SK-N-SH (cell line): ENCODE measurements at regions not wholly inside any gene's neighbourhood (a gene's known extent, or its start where the extent isn't known, plus 50 kb on each side); places are given as distances from the start of the nearest gene placed in this dataset.

ENCODE experiments used
- CTCF ChIA-PET: fragments of 300-600, 350-600 bp; formaldehyde crosslinking; extraction: SDS; loops from one replicate; lab custom pipeline; 2021; lab: Yijun Ruan, JAX
- POLR2A ChIA-PET: fragments of 350-600 bp; sonication (Branson Sonifier 250); formaldehyde crosslinking; extraction: SDS; loops from one replicate; lab custom pipeline; 2020; ENCODE audit warnings: antibody characterized with exemption, inconsistent platforms; lab: Yijun Ruan, JAX
- DNase-seq: peaks from one replicate; pipeline ENCODE4 v3.0.0; 2012
- H2AFZ ChIP-seq: fragments of 200-600 bp; sonication (generic); 2 replicates; pipeline ENCODE4 v1.8.1; 2016; ENCODE audit warnings: antibody characterized with exemption, mild to moderate bottlenecking, low read depth
- H3F3A ChIP-seq: fragments of 200-600 bp; sonication (generic); replicated peaks from 2 replicates; pipeline ENCODE3; 2016; ENCODE audit warnings: antibody characterized with exemption, mild to moderate bottlenecking; ENCODE audit not compliant: insufficient read depth
- H3K27ac ChIP-seq, 2 experiments: fragments of 200-500 bp in 1 of 2; fragments of 200-600 bp in 1 of 2; sonication (Bioruptor generic) in 1 of 2; sonication (generic), shearing (Covaris generic) in 1 of 2; 2 replicates each; pipeline versions ENCODE4 v1.5.1 to v1.6.1; 2014 to 2016; ENCODE audit warnings: low read depth in 2 of 2, inconsistent platforms in 1 of 2, low read length in 1 of 2, mild to moderate bottlenecking in 1 of 2, mixed read lengths in 1 of 2
- H3K27me3 ChIP-seq: fragments of 200-600 bp; sonication (generic), shearing (Covaris generic); 2 replicates; pipeline ENCODE4 v1.6.1; 2016; ENCODE audit warnings: mixed run types; ENCODE audit not compliant: insufficient read depth
- H3K36me3 ChIP-seq, 2 experiments: fragments of 200-500 bp in 1 of 2; fragments of 200-600 bp in 1 of 2; sonication (Bioruptor generic) in 1 of 2; sonication (generic) in 1 of 2; replicated peaks in 1 of 2; 2 replicates each; pipeline versions ENCODE3 to v1.5.1; 2014 to 2016; ENCODE audit warnings: low read length in 1 of 2, mild to moderate bottlenecking in 1 of 2; ENCODE audit not compliant: insufficient read depth in 2 of 2, control insufficient read depth in 1 of 2
- H3K4me1 ChIP-seq, 2 experiments: fragments of 200-500 bp in 1 of 2; fragments of 200-600 bp in 1 of 2; sonication (Bioruptor generic) in 1 of 2; sonication (generic), shearing (Covaris generic) in 1 of 2; 2 replicates each; pipeline versions ENCODE4 v1.5.1 to v1.6.1; 2014 to 2016; ENCODE audit warnings: low read depth in 1 of 2, low read length in 1 of 2, mixed run types in 1 of 2; ENCODE audit not compliant: insufficient read depth in 2 of 2, control insufficient read depth in 1 of 2
- H3K4me2 ChIP-seq: fragments of 200-600 bp; sonication (generic), shearing (Covaris generic); 2 replicates; pipeline ENCODE4 v1.6.1; 2017; ENCODE audit warnings: mixed run types
- H3K4me3 ChIP-seq, 2 experiments: fragments of 200-500 bp in 1 of 2; fragments of 200-600 bp in 1 of 2; sonication (Bioruptor generic) in 1 of 2; sonication (generic), shearing (Covaris generic) in 1 of 2; 2 replicates each; pipeline versions ENCODE4 v1.5.1 to v1.8.1; 2014 to 2016; ENCODE audit warnings: low read depth in 2 of 2, inconsistent platforms in 1 of 2, low read length in 1 of 2, mild to moderate bottlenecking in 1 of 2, mixed read lengths in 1 of 2, moderate library complexity in 1 of 2
- H3K79me2 ChIP-seq: fragments of 200-600 bp; sonication (generic); 2 replicates; pipeline ENCODE4 v1.8.1; 2017; ENCODE audit warnings: mild to moderate bottlenecking; ENCODE audit not compliant: insufficient read depth
- H3K9ac ChIP-seq: fragments of 200-600 bp; sonication (generic); 2 replicates; pipeline ENCODE4 v1.6.1; 2017; ENCODE audit warnings: mixed run types
- H3K9me2 ChIP-seq: fragments of 200-600 bp; sonication (generic); 2 replicates; pipeline ENCODE4 v1.6.1; 2017; ENCODE audit warnings: mixed run types
- H3K9me3 ChIP-seq: fragments of 200-600 bp; sonication (generic); 2 replicates; pipeline ENCODE4 v1.6.1; 2017; ENCODE audit warnings: mixed run types, mild to moderate bottlenecking, moderate library complexity
- H4K20me1 ChIP-seq: fragments of 200-600 bp; sonication (generic); 2 replicates; pipeline ENCODE4 v1.6.1; 2017; ENCODE audit warnings: mild to moderate bottlenecking, mixed run types; ENCODE audit not compliant: insufficient read depth
- CHD2 ChIP-seq: fragments of 150-350 bp; IDR thresholded peaks from 2 replicates; pipeline ENCODE4 v1.6.1; 2018; ENCODE audit warnings: low read length; ENCODE audit not compliant: partially characterized antibody
- ELF1 ChIP-seq: IDR thresholded peaks from 2 replicates; pipeline ENCODE4 v1.4.0; 2012
- MEF2A ChIP-seq: IDR thresholded peaks from 2 replicates; pipeline ENCODE4 v1.4.0; 2012; ENCODE audit warnings: low read depth, borderline replicate concordance
- MXI1 ChIP-seq: IDR thresholded peaks from 2 replicates; pipeline ENCODE4 v1.6.1; 2012; ENCODE audit warnings: mild to moderate bottlenecking, low read depth, low read length, improper control_type of control experiment
- NFIC ChIP-seq: IDR thresholded peaks from 2 replicates; pipeline ENCODE4 v1.4.0; 2012; ENCODE audit warnings: borderline replicate concordance
- NRF1 ChIP-seq: IDR thresholded peaks from 2 replicates; pipeline ENCODE4 v1.6.1; 2012; ENCODE audit warnings: low read depth, mild to moderate bottlenecking, low read length
- POLR2AphosphoS5 ChIP-seq: IDR thresholded peaks from 2 replicates; pipeline ENCODE4 v1.6.1; 2012; ENCODE audit warnings: low read depth, low read length
- RAD21 ChIP-seq: IDR thresholded peaks from 2 replicates; pipeline ENCODE4 v1.6.1; 2012; ENCODE audit warnings: mild to moderate bottlenecking, low read length
- RCOR1 ChIP-seq: fragments of 150-350 bp; IDR thresholded peaks from 2 replicates; pipeline ENCODE4 v1.6.1; 2017; ENCODE audit warnings: antibody characterized with exemption, low read length
- REST ChIP-seq: IDR thresholded peaks from 2 replicates; pipeline ENCODE4 v1.6.1; 2012; ENCODE audit warnings: mild to moderate bottlenecking, low read depth, low read length, moderate library complexity
- SIN3A ChIP-seq: IDR thresholded peaks from 2 replicates; pipeline ENCODE4 v1.6.1; 2012; ENCODE audit warnings: low read depth, mild to moderate bottlenecking, low read length, moderate library complexity, borderline replicate concordance
- WGBS: methylation state at CpG from one replicate; pipeline ENCODE4 v1.1.6; 2017; ENCODE audit warnings: low lambda C conversion rate; 5-methylcytosine and 5-hydroxymethylcytosine counted together
- TF ChIP-seq, protein P1 (sequence below): IDR thresholded peaks from 2 replicates; pipeline ENCODE4 v1.4.0; 2012; ENCODE audit warnings: low read depth
- TF ChIP-seq, protein P2 (sequence below): fragments of 150-350 bp; IDR thresholded peaks from 2 replicates; pipeline ENCODE4 v1.6.1; 2016; ENCODE audit warnings: mild to moderate bottlenecking, low read depth, low read length

- H3K9ac ChIP-seq, result no peak overlapping the region
- H2AFZ ChIP-seq, result no peak overlapping the region
- no peak overlapping the region for H3K4me3 ChIP-seq
- no peaks in the 10 kb centered on the region for H3K36me3 ChIP-seq
- no peak overlapping the region for H3K4me2 ChIP-seq
- no peaks in the 10 kb centered on the region for H3F3A ChIP-seq
- DNase-seq, result no peak
- TF ChIP-seq, protein P1, sequence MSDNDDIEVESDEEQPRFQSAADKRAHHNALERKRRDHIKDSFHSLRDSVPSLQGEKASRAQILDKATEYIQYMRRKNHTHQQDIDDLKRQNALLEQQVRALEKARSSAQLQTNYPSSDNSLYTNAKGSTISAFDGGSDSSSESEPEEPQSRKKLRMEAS, result no peak
- TF ChIP-seq SIN3A, result no peak
- no peaks in the 10 kb centered on the region for H3K27me3 ChIP-seq
- no peak overlapping the region for H3K27ac ChIP-seq
- H3K79me2 ChIP-seq, result no peaks in the 10 kb centered on the region
- no peaks in the 10 kb centered on the region for H3K9me2 ChIP-seq
- WGBS, result 7% methylated on average over 3 of the region's 3 CpGs
- ChIA-PET CTCF (no interaction called here), POLR2A (no interaction called here)
- no peaks in the 10 kb centered on the region for H3K9me3 ChIP-seq
- H4K20me1 ChIP-seq, result no peaks in the 10 kb centered on the region
- H3K4me1 ChIP-seq, result no peaks in the 10 kb centered on the region
These were observed 825.7 kb upstream of the MAP3K7 start for GRCh38 chr6:91412532-91412931.

DNA sequence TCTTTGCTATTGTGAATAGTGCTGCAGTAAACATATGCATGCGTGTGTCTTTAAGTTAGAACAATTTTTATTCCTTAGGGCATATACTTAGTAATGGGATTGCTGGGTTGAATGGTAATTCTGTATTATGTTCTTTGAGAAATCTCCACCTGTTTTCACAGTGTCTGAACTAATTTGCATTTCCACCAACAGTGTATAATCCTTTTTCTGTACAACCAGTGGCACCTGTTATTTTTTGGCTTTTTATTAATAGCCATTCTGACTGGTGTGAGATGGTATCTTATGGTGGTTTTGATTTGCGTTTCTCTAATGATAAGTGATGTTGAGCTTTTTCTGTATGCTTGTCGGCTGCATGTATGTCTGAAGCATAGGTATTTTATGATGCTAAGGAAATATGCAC lies 820.8 kb upstream of the MAP3K7 start:
- no peak for TF ChIP-seq NRF1
- TF ChIP-seq CHD2, result no peak
- TF ChIP-seq RAD21, result no peak
- TF ChIP-seq MEF2A, result no peak
- no peak for TF ChIP-seq ELF1
- TF ChIP-seq POLR2AphosphoS5, result no peak
- TF ChIP-seq, protein P2, sequence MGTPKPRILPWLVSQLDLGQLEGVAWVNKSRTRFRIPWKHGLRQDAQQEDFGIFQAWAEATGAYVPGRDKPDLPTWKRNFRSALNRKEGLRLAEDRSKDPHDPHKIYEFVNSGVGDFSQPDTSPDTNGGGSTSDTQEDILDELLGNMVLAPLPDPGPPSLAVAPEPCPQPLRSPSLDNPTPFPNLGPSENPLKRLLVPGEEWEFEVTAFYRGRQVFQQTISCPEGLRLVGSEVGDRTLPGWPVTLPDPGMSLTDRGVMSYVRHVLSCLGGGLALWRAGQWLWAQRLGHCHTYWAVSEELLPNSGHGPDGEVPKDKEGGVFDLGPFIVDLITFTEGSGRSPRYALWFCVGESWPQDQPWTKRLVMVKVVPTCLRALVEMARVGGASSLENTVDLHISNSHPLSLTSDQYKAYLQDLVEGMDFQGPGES, result no peak
- TF ChIP-seq NFIC, result no peak
- TF ChIP-seq MXI1, result no peak
- 1% methylated on average over 3 of the region's 3 CpGs for WGBS
- Histone ChIP-seq H4K20me1 (no peaks in the 10 kb centered on the region), H3K36me3 (no peaks in the 10 kb centered on the region), H3K27ac (no peak overlapping the region), H3K4me1 (no peaks in the 10 kb centered on the region), H3F3A (no peaks in the 10 kb centered on the region), H2AFZ (no peak overlapping the region), H3K9me2 (no peaks in the 10 kb centered on the region), H3K4me3 (no peak overlapping the region), H3K79me2 (no peaks in the 10 kb centered on the region), H3K4me2 (no peak overlapping the region), H3K9me3 (no peaks in the 10 kb centered on the region), H3K9ac (no peak overlapping the region), H3K27me3 (no peaks in the 10 kb centered on the region)
- POLR2A ChIA-PET, result no interaction called here
- DNase-seq, result no peak
- CTCF ChIA-PET, result no interaction called here

- CTCF ChIA-PET, result no interaction called here
These were observed 806.1 kb upstream of the MAP3K7 start for GRCh38 chr6:91392951-91393350.

More at GRCh38 chr6:91392951-91393350, 806.1 kb upstream of the MAP3K7 start:
- Histone ChIP-seq H3K79me2 (no peaks in the 10 kb centered on the region), H3K4me3 (no peak overlapping the region), H2AFZ (no peak overlapping the region), H3K36me3 (no peaks in the 10 kb centered on the region), H3K9me3 (no peaks in the 10 kb centered on the region), H3K4me1 (no peaks in the 10 kb centered on the region), H3K27me3 (no peaks in the 10 kb centered on the region), H3K27ac (no peak overlapping the region), H3K4me2 (no peak overlapping the region), H3F3A (no peaks in the 10 kb centered on the region), H4K20me1 (no peaks in the 10 kb centered on the region), H3K9me2 (no peaks in the 10 kb centered on the region), H3K9ac (no peak overlapping the region)
- POLR2A ChIA-PET, result no interaction called here
- DNase-seq, result no peak
- TF ChIP-seq RCOR1 (no peak), REST (no peak)
